ENCODE measurements at regions not wholly inside any gene's neighbourhood (a gene's known extent, or its start where the extent isn't known, plus 50 kb on each side); places are given as distances from the start of the nearest gene placed in this dataset.

DNA sequence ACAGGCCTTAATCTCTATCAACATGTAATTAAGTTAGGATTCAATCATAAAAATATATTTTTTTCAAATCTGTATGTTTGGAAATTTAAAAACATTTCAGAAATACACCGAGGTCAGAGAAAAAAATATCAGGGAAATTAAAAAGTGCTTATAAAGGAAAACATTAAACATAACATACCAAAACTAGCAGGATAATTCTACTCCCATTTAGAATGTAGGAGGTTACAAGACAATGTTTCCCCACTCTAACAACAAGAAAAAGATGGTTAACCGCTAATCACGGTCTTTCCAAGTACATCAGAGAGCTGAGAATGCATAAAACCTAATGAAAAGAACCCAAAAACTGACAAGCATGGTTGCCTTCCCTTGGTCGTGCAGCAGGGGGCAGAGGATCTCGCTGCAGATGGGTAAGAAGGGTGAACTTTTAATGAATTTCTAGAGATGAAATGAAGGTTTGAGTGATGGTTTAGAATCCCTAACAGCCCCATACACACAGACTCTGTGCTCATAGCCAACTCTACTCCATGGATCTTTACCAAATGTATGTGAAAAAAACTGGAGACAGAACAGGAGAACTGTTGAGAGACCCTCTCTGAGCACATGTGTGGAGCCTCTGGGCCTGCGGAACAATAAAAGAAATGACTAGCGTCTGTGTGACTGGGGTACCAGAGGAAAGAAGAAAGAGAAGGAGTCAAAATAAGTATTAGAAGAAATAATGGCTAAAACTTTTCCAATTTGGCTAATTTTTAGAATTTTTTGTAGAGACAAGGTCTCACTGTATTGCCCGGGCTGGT lies 51.3 kb upstream of the LSM14A start:
- peak; percentile 58 for DNase-seq
